A673 (cell line): ENCODE measurements at regions not wholly inside any gene's neighbourhood (a gene's known extent, or its start where the extent isn't known, plus 50 kb on each side); places are given as distances from the start of the nearest gene placed in this dataset.
"Not testable (repeated sequence)": the region's sequence is repeated elsewhere in the genome, so short reads cannot be mapped to it uniquely, and the experiment has no call there.

ENCODE experiments used
- CTCF ChIP-seq: fragments of 300-800, 200-600 bp; sonication (generic); conservative IDR thresholded peaks from 2 replicates; pipeline ENCODE4 v1.5.1; 2017; ENCODE audit warnings: low read depth, mild to moderate bottlenecking, antibody characterized with exemption, low read length, moderate library complexity, mixed read lengths
- EZH2 ChIP-seq: fragments of 200-600 bp; sonication (generic); IDR thresholded peaks from 2 replicates; pipeline ENCODE4 v1.6.1; 2017; ENCODE audit warnings: borderline replicate concordance, low read depth, mild to moderate bottlenecking, mixed read lengths, antibody characterized with exemption, low read length; ENCODE audit not compliant: poor library complexity, severe bottlenecking

GRCh38 chr15:47912910-47913309, 195.6 kb downstream of the SEMA6D start:
- TF ChIP-seq CTCF: peak; percentile 53
- TF ChIP-seq EZH2: not testable (repeated sequence)
